ENCODE measurements at regions not wholly inside any gene's neighbourhood (a gene's known extent, or its start where the extent isn't known, plus 50 kb on each side); places are given as distances from the start of the nearest gene placed in this dataset.

- ATAC-seq (no peak), DNase-seq (ENCODE audit: low spot score) (no peak)
- H3K4me3 Mint-ChIP-seq, result no peak overlapping the region
- H3K27ac Mint-ChIP-seq, result no peak overlapping the region
- ChIA-PET POLR2A (no interaction called here), CTCF (no interaction called here)
- H3K27me3 Mint-ChIP-seq (ENCODE audit: low read depth), result no peaks in the 10 kb centered on the region
- peaks cover 22% of the 10 kb centered on the region for H3K4me1 Mint-ChIP-seq
- no peaks in the 10 kb centered on the region for H3K9me3 Mint-ChIP-seq
- H3K36me3 Mint-ChIP-seq, result no peaks in the 10 kb centered on the region
- TF ChIP-seq E2F5 (CRISPR knock-in tag; IDR thresholded peaks at IDR 0.05) (no peak), HMGA2 (CRISPR knock-in tag; IDR thresholded peaks at IDR 0.05) (no peak), RELA (CRISPR knock-in tag; IDR thresholded peaks at IDR 0.05; ENCODE audit: borderline replicate concordance) (no peak), ELF4 (CRISPR knock-in tag; IDR thresholded peaks at IDR 0.05; ENCODE audit: low read depth) (no peak), ERG (CRISPR knock-in tag; IDR thresholded peaks at IDR 0.05) (no peak), ATF3 (CRISPR knock-in tag; conservative IDR thresholded peaks at IDR 0.05) (no peak), FOXJ3 (CRISPR knock-in tag; IDR thresholded peaks at IDR 0.05; ENCODE audit: borderline replicate concordance) (no peak), ZNF263 (CRISPR knock-in tag; IDR thresholded peaks at IDR 0.05; ENCODE audit: low read depth) (no peak), USF1 (CRISPR knock-in tag; IDR thresholded peaks at IDR 0.05) (no peak)
Observed at GRCh38 chrX:13474164-13474516, 95.3 kb upstream of the EGFL6 start.

GRCh38 chrX:13473442-13474163 is 95.8 kb upstream of the EGFL6 start:
- DNase-seq (ENCODE audit: low spot score) (no peak), ATAC-seq (no peak)
- POLR2A ChIA-PET, result no interaction called here
- TF ChIP-seq ZBTB43 (CRISPR knock-in tag; IDR thresholded peaks at IDR 0.05) (no peak), ZNF121 (CRISPR knock-in tag; IDR thresholded peaks at IDR 0.05) (no peak), NFATC4 (CRISPR knock-in tag; IDR thresholded peaks at IDR 0.05) (no peak), ETV6 (CRISPR knock-in tag; IDR thresholded peaks at IDR 0.05) (no peak), HMGXB4 (CRISPR knock-in tag; IDR thresholded peaks at IDR 0.05) (no peak), GRHL2 (CRISPR knock-in tag; IDR thresholded peaks at IDR 0.05; ENCODE audit: insufficient replicate concordance, severe bottlenecking) (no peak), RELA (CRISPR knock-in tag; IDR thresholded peaks at IDR 0.05; ENCODE audit: borderline replicate concordance) (no peak), ERG (CRISPR knock-in tag; IDR thresholded peaks at IDR 0.05) (no peak), ZNF281 (CRISPR knock-in tag; IDR thresholded peaks at IDR 0.05) (no peak), ZMAT4 (CRISPR knock-in tag; IDR thresholded peaks at IDR 0.05) (no peak), USF1 (CRISPR knock-in tag; IDR thresholded peaks at IDR 0.05) (no peak), USF2 (CRISPR knock-in tag; IDR thresholded peaks at IDR 0.05) (no peak)
- H3K36me3 Mint-ChIP-seq, result no peaks in the 10 kb centered on the region
- peaks cover 20% of the 10 kb centered on the region for H3K4me1 Mint-ChIP-seq
- CTCF ChIA-PET, result interaction anchor here (0.9 kb wide), 1 partner anchor 527 kb away, joined by 3 read pairs; no protein-coding TSS in a partner anchor
- H3K9me3 Mint-ChIP-seq, result no peaks in the 10 kb centered on the region
- H3K4me3 Mint-ChIP-seq, result no peak overlapping the region
- no peaks in the 10 kb centered on the region for H3K27me3 Mint-ChIP-seq (ENCODE audit: low read depth)
- H3K27ac Mint-ChIP-seq, result no peak overlapping the region
